ENCODE measurements at regions not wholly inside any gene's neighbourhood (a gene's known extent, or its start where the extent isn't known, plus 50 kb on each side); places are given as distances from the start of the nearest gene placed in this dataset.

DNA sequence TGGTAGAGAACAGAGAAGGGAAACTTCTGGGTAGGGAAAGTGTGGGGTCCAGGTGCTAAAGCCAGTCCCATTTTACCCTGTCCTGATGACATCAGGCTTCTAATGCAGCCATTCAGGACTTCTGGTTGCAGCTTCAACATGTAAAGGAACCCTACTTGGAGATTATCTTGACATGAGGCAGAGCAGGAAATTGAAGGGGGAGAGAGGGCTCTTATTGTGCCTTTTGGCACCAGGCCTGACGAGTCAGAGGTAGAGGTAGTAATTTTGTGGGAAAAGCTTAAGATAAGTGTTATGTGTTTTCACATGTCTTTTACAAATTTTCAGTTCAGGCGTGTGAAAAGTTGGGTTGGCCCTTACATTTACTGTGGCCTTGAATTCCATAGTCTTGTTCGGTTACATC lies 102.4 kb upstream of the APC start:
- TF ChIP-seq, protein P1, sequence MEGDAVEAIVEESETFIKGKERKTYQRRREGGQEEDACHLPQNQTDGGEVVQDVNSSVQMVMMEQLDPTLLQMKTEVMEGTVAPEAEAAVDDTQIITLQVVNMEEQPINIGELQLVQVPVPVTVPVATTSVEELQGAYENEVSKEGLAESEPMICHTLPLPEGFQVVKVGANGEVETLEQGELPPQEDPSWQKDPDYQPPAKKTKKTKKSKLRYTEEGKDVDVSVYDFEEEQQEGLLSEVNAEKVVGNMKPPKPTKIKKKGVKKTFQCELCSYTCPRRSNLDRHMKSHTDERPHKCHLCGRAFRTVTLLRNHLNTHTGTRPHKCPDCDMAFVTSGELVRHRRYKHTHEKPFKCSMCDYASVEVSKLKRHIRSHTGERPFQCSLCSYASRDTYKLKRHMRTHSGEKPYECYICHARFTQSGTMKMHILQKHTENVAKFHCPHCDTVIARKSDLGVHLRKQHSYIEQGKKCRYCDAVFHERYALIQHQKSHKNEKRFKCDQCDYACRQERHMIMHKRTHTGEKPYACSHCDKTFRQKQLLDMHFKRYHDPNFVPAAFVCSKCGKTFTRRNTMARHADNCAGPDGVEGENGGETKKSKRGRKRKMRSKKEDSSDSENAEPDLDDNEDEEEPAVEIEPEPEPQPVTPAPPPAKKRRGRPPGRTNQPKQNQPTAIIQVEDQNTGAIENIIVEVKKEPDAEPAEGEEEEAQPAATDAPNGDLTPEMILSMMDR (IDR thresholded peaks at IDR 0.05) = no peak
- no peak for TF ChIP-seq EP300 (IDR thresholded peaks at IDR 0.05)
- no peak for TF ChIP-seq POLR2A (IDR thresholded peaks at IDR 0.05; ENCODE audit: low read depth)
